Sigmoid colon (tissue), 4 donors: ENCODE measurements at regions not wholly inside any gene's neighbourhood (a gene's known extent, or its start where the extent isn't known, plus 50 kb on each side); places are given as distances from the start of the nearest gene placed in this dataset.

Experiments used
- EP300 ChIP-seq, 4 donors: sonication (generic); formaldehyde crosslinking; IDR thresholded peaks; one replicate each; pipeline ENCODE4 v1.6.1; 2017; ENCODE audit warnings: antibody characterized with exemption in 4 of 4
- POLR2A ChIP-seq, 2 donors: fragments of 450-650 bp; IDR thresholded peaks; one replicate each; pipeline ENCODE4 v1.6.1; 2016; ENCODE audit warnings: antibody characterized with exemption in 2 of 2, mild to moderate bottlenecking in 2 of 2, moderate library complexity in 2 of 2
- POLR2AphosphoS5 ChIP-seq, 4 donors: sonication (generic); formaldehyde crosslinking; IDR thresholded peaks; one replicate each; pipeline ENCODE4 v1.6.1; 2017; ENCODE audit warnings: antibody characterized with exemption in 4 of 4
- TF ChIP-seq, protein P1 (sequence below), 4 experiments: fragments of 450-650 bp in 3 of 4; fragments of 200-600 bp in 1 of 4; IDR thresholded peaks; one replicate each; pipeline ENCODE4 v1.5.1; 2016 to 2019; ENCODE audit warnings: antibody characterized with exemption in 4 of 4, mild to moderate bottlenecking in 3 of 4, moderate library complexity in 2 of 4

DNA sequence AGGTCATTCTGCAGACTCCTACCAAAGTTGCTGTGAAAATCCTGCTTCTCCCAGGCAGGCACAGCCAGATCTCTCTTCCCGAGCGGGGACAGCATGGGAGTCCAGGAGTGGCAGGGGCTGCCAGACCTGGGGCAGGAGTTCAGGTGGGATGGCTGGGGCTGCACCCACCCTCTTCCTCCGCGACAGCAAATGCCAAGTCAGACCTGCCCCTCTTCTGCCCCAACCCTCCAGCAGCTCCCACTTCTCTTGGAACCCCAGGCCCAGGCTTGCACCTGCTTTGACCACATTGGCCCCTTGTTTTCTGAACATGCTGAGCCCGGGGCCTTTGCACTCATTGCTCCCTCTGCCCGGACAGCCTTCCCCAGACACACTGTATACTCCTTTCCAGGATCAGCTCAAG lies 288.2 kb upstream of the HS6ST1 start:
- TF ChIP-seq, protein P1, sequence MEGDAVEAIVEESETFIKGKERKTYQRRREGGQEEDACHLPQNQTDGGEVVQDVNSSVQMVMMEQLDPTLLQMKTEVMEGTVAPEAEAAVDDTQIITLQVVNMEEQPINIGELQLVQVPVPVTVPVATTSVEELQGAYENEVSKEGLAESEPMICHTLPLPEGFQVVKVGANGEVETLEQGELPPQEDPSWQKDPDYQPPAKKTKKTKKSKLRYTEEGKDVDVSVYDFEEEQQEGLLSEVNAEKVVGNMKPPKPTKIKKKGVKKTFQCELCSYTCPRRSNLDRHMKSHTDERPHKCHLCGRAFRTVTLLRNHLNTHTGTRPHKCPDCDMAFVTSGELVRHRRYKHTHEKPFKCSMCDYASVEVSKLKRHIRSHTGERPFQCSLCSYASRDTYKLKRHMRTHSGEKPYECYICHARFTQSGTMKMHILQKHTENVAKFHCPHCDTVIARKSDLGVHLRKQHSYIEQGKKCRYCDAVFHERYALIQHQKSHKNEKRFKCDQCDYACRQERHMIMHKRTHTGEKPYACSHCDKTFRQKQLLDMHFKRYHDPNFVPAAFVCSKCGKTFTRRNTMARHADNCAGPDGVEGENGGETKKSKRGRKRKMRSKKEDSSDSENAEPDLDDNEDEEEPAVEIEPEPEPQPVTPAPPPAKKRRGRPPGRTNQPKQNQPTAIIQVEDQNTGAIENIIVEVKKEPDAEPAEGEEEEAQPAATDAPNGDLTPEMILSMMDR (IDR thresholded peaks at IDR 0.05) = no peak
- no peak for TF ChIP-seq POLR2A (IDR thresholded peaks at IDR 0.05)
- TF ChIP-seq POLR2AphosphoS5 (IDR thresholded peaks at IDR 0.05) = no peak
- no peak for TF ChIP-seq EP300 (IDR thresholded peaks at IDR 0.05)
